D721Med (cell line): ENCODE measurements at regions not wholly inside any gene's neighbourhood (a gene's known extent, or its start where the extent isn't known, plus 50 kb on each side); places are given as distances from the start of the nearest gene placed in this dataset.

Experiments used
- DNase-seq: peaks from one replicate; pipeline ENCODE4 v3.0.0; 2011; ENCODE audit warnings: low spot score; ENCODE audit not compliant: insufficient read length
- FAIRE-seq: peaks from 2 replicates; lab custom pipeline; 2011; peaks lifted over from hg19 to GRCh38; lab: Jason Lieb, UNC
- CTCF ChIP-seq: IDR thresholded peaks from 2 replicates; pipeline ENCODE4 v1.5.1; 2012; ENCODE audit warnings: mild to moderate bottlenecking, control low read depth; ENCODE audit not compliant: insufficient read depth; ENCODE audit errors: missing control alignments

- no peak for FAIRE-seq
These were observed 318.7 kb upstream of the ID2 start for GRCh38 chr2:8363161-8363560.

GRCh38 chr2:8364668-8365067 lies 317.2 kb upstream of the ID2 start:
- DNase-seq, result no peak
- TF ChIP-seq CTCF, result no peak
- no peak for FAIRE-seq

More at GRCh38 chr2:8363161-8363560, 318.7 kb upstream of the ID2 start:
- no peak for DNase-seq
- no peak for TF ChIP-seq CTCF

GRCh38 chr2:8365331-8365910 lies 316.4 kb upstream of the ID2 start:
- no peak for FAIRE-seq
- DNase-seq, result no peak
- no peak for TF ChIP-seq CTCF

GRCh38 chr2:8367833-8368232 lies 314.0 kb upstream of the ID2 start:
- no peak for FAIRE-seq
- no peak for DNase-seq
- TF ChIP-seq CTCF, result no peak

GRCh38 chr2:8368463-8368862 lies 313.4 kb upstream of the ID2 start:
- TF ChIP-seq CTCF, result no peak
- FAIRE-seq (no peak), DNase-seq (no peak)

- DNase-seq (no peak), FAIRE-seq (no peak)
- no peak for TF ChIP-seq CTCF
These were observed 312.3 kb upstream of the ID2 start for GRCh38 chr2:8369522-8369921.

- no peak for TF ChIP-seq CTCF
- DNase-seq, result no peak
- FAIRE-seq, result no peak
These were observed 311.5 kb upstream of the ID2 start for GRCh38 chr2:8370258-8370802.
